GM18499 (cell line): ENCODE measurements at regions not wholly inside any gene's neighbourhood (a gene's known extent, or its start where the extent isn't known, plus 50 kb on each side); places are given as distances from the start of the nearest gene placed in this dataset.

Experiments used
- ATAC-seq: cut with Tn5 transposase; IDR thresholded peaks from one replicate; pipeline ENCODE4 v1.9.1; 2021; ENCODE audit warnings: moderate number of reproducible peaks; ENCODE audit not compliant: insufficient read depth, unreplicated experiment

GRCh38 chr17:63124958-63125357 lies 158.9 kb downstream of the TANC2 start:
- ATAC-seq: no peak

DNA sequence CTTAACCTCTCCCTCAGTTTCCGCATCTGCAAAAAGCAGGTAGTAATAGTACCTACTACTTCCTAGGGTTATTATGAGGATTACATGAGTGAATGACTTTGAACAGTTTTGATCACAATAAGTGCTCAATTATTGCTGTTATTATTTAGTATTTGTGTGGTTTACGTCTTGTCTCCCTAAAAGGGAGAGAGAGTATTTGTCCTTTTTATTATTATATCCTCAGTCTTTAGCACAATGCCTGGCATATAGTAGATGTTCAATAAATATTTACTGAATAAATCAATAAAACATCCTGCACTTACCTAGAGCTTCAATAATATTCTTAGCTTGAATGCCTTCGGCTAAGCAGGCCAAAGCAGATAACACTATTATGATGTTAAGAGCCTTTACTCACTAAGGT lies 160.0 kb downstream of the TANC2 start:
- no peak for ATAC-seq

GRCh38 chr17:63126607-63127006 lies 160.6 kb downstream of the TANC2 start:
- ATAC-seq: no peak

GRCh38 chr17:63132459-63132911 lies 166.4 kb downstream of the TANC2 start:
- ATAC-seq: no peak

- ATAC-seq: no peak
Measured at GRCh38 chr17:63133491-63133890, 167.5 kb downstream of the TANC2 start.

GRCh38 chr17:63134867-63135266 lies 168.8 kb downstream of the TANC2 start:
- no peak for ATAC-seq

DNA sequence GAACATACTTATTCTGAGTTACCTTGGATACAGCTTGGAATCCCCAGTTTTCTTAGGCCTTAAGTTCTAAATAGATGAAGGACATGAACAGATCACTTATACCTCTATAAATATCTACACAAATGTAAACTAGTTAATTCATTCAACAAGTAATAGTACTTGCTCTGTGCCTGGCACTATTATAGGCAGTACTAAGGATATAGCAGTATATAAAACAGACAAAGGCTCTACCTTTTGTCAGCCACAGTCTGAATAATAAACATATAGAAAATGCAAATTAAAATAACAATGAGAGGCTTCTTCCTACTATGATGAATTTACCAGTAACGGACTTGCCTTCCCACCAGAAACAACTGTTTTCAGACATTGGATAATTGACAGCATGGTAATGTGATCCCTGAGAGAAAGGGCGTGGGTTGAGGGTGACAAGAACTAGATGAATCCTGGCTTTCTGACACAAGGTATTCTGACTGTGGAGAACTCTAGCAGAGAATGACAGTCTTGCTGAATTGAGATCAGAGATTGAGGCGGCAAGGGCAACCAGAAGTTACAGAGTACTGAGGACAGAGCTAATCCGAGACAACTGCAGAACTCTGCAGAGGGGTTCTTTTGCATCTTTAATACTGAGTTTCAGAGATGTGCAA lies 170.5 kb downstream of the TANC2 start:
- ATAC-seq: no peak

DNA sequence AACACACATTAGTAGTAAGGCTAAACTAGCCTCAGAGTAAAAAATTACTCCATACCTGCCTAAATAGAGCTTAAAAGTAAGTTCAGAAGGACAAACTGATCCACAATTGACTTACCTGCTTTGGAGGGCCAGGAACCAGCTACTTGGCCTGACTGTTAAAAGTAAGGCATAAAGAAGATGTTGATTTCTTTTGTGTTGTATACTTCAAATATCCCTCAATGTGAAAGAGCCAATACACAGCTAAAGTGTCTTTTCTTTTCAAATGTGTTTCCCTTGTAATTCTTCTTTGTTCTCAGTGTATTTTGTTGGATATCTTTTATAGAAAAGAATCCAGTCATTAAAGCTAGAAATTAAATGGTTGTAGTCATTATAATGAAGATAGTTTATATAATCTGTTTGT lies 171.1 kb downstream of the TANC2 start:
- ATAC-seq: no peak

DNA sequence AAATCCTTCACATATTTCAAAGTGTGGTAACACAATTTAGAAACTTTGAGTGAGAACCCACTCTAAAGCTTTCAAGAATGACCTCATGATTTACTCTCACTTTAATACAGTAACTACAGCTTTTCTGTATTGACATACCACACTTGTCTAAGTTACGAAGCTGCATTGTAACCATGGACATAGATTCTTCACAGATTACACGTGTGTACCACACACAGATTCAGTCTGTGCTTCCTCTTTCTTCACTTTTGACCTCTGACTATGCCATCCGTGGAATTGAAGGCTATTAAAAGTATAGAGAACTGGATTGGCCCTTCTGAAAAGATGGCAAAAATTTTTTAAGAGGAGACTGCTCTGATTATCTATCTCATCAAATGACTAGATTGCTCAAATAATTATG lies 172.7 kb downstream of the TANC2 start:
- no peak for ATAC-seq

DNA sequence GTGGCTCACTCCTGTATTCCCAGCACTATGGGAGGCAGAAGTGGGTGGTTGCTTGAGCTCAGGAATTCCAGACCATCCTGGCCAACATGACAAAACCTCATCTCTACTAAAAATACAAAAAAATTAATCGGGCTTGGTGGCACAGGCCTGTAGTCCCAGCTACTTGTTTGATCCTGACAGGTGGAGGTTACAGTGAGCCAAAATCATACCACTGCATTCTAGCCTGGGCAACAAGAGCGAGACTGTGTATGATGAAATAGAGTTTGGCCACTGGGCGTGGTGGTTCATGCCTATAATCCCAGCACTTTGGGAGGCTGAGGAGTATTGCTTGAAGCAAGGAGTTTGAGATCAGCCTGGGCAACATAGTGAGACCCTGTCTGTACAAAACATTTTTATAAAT lies 173.3 kb downstream of the TANC2 start:
- ATAC-seq: no peak

DNA sequence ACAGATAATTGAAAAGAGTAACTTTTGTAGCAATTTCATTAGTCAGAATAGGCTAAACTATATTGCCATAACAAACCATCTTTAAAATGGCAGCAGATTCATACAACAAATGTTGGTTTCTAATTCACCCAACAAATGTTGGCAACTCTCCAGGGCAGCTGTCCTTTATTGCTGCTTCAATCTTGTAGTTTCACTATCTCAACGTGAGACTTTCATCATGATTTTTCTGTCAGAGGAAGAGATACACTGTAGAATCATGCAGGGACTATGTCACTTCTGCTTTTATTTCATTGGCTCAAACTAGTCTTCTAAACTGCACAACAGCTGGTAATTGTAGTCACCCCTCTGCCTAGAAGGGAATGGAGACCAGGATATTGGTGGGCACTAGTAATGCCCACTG lies 174.2 kb downstream of the TANC2 start:
- ATAC-seq: no peak

DNA sequence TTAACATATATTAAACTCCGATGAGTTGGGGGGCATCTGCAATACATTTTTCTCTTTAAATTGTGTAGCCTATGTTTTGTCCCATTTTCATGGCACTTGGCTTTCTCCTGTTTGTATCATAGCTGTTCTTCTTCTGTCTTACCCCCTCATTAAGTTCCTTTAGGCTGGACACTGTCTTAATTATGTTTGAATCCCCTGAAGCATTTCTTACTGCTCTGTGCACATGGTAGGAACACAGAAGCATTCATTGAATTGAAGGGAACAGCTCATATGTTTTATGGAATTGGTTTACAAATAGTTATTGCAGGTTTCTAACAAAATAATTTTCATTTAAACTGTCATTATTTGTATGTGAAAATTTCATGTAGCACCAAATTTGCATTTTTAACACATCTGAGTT lies 176.8 kb downstream of the TANC2 start:
- no peak for ATAC-seq

DNA sequence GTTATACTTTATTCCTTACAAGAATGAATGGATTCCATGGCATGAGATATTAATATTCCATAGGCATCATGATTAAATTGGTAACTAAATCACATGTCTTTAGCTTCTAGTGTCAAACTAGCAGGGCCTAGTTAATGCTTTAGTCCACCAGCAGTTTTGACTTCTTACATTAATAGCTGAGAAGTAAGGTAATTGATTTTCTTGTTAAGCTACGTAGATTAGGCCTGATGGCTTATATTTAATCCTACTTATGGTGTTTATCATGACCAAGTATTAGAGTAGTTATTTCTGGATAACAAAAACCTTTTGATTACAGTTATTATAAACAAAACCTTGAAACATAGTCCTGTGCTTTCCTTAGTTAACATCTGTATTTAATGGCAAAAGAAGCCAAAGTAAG lies 184.5 kb downstream of the TANC2 start:
- no peak for ATAC-seq

DNA sequence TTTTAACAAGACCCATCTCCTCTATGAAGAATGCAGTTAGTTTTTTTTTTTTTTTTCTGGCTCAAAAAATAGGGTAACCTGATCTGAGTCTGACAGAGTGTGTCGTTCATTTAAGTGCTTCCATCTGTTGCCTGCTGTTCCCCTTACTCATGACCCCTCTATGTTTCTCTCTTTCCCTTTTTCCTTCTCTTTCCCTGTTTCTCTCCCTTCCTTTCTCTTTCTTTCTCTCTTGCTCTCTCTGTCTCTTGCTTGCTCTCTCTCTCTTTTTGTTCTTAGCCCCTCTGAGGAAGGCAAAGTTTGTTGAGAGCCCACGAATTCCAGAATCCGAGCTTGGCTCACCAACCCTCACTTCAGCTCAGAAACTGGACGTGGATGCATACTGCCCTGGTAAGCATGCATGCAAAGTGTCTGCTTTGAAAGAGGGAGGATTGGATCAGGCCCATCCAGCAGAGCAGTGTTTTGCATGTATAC lies 185.0 kb downstream of the TANC2 start:
- no peak for ATAC-seq

DNA sequence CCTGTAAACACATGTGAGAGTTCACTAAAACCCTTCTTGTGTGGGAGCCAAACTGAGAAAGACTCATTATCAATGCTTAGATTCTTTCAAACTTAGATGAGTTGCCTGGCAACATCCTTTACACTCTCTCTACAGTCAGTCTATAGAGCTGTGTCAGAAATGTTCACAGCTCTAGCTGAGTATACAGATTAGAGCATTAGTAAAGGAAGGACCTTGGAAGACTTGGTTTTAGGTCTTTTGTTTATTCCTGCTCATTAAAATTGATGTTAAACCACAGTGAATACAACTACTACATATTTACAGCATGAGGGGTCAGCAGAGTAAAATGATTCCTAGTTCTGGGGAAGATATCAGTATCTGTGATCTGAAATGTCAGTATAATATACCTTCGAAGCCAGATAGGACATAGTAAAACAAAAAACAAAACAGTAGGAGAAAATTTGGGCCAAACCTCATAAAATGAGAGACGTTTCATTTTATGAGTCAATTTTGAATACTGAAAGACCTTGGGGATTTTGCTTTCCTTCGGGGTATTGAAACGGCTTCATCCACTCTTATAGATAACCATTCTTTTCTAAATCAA lies 186.0 kb downstream of the TANC2 start:
- no peak for ATAC-seq

DNA sequence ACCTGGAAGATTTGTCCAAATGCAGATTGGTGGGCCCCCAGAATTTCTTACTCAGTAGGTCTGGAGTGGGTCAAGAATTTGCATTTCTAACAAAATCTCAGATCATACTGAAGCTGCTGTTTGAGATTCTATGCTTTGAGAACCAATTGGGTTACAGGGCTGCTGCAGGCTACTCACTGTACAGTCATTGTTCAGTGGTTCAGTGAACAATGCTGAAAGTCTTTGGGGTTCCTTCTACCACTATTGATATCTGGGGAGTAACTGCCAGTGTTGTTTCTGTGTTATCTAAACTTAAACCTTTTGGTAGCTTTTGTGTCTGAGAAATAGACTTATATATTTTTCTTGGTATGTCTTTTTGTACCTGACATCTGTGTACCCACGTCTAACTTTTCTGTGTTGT lies 187.5 kb downstream of the TANC2 start:
- no peak for ATAC-seq

- ATAC-seq: no peak
Measured at GRCh38 chr17:63154586-63155244, 188.7 kb downstream of the TANC2 start.

DNA sequence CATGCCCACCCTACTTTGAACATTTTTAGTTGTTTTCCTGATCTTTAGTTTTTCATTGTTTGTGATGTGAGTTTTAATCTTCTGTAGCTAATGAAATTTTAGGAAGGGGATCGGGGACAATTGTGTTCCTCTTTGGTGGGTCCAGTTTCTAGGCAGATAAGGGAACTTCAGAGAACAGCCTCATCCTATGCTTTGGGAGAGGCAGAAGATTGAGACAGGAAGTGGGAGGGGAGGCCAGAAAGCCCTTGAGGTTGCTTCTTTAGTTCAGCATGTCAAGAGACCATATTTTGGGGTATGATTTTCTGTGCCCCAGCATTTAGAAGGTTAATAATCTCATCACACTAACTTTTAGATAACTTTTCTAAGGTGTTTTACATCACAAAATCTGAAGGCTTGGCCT lies 191.0 kb downstream of the TANC2 start:
- no peak for ATAC-seq

GRCh38 chr17:63162406-63163157 lies 196.5 kb downstream of the TANC2 start:
- no peak for ATAC-seq

GRCh38 chr17:63163158-63163520 lies 197.1 kb downstream of the TANC2 start:
- ATAC-seq: no peak

- no peak for ATAC-seq
Measured at GRCh38 chr17:63165400-63165799, 199.4 kb downstream of the TANC2 start.
